K562 (cell line): ENCODE measurements at regions not wholly inside any gene's neighbourhood (a gene's known extent, or its start where the extent isn't known, plus 50 kb on each side); places are given as distances from the start of the nearest gene placed in this dataset.

Source experiments
- ATAC-seq: fragments of 200-7000 bp; cut with Tn5 transposase; 3 replicates; pipeline ENCODE4 v1.9.1; 2020; ENCODE audit warnings: moderate library complexity
- BruUV-seq: library from RNA; stranded (reverse); fragments of 400-500 nt; replicated peaks from 2 replicates; lab custom pipeline; 2021; lab: Mats Ljungman, UMichigan
- CTCF ChIA-PET: fragments of 300-600 bp; formaldehyde crosslinking; extraction: SDS; loops from one replicate; lab custom pipeline; 2021; ENCODE audit warnings: low intra/inter-chr PET ratio; lab: Yijun Ruan, JAX
- POLR2A ChIA-PET: fragments of 300-600, 350-650 bp; sonication (Branson Sonifier 250); formaldehyde crosslinking; extraction: SDS; loops from one replicate; lab custom pipeline; 2021; ENCODE audit warnings: antibody characterized with exemption, inconsistent platforms; lab: Yijun Ruan, JAX
- DNase-seq, 4 experiments: peaks; one replicate each; pipeline versions ENCODE4 v3.0.0 to v3.0.0-alpha.2; 2011 to 2018; ENCODE audit warnings: low spot score in 3 of 4, mixed read lengths in 3 of 4; ENCODE audit errors: extremely low read depth in 1 of 4
- FAIRE-seq: peaks from 2 replicates; lab custom pipeline; 2011; peaks lifted over from hg19 to GRCh38; lab: Jason Lieb, UNC
- H2AFZ ChIP-seq: 2 replicates; pipeline ENCODE4 v1.6.0; 2011; ENCODE audit warnings: low read depth, low read length, control low read depth, inconsistent platforms
- H3K27ac ChIP-seq: fragments of 200-600 bp; 3 replicates; pipeline ENCODE4 v1.8.0; 2011; ENCODE audit warnings: low read depth, mild to moderate bottlenecking, control low read depth, inconsistent platforms, low read length, moderate library complexity, mixed read lengths; ENCODE audit errors: extremely low read depth
- H3K27me3 ChIP-seq, 2 experiments: fragments of 300-600 bp in 1 of 2; 2 replicates in 1 of 2; 3 replicates in 1 of 2; pipeline versions ENCODE4 v1.6.0 to v1.8.0; 2011; ENCODE audit warnings: inconsistent platforms in 2 of 2, low read length in 2 of 2, mild to moderate bottlenecking in 1 of 2, mixed read lengths in 1 of 2, moderate library complexity in 1 of 2; ENCODE audit not compliant: control insufficient read depth in 2 of 2, insufficient read depth in 2 of 2
- H3K36me3 ChIP-seq: fragments of 300-600 bp; 3 replicates; pipeline ENCODE4 v1.8.0; 2011; ENCODE audit warnings: mild to moderate bottlenecking, low read length, inconsistent platforms; ENCODE audit not compliant: control insufficient read depth, insufficient read depth
- H3K4me1 ChIP-seq, 2 experiments: fragments of 200-600 bp in 1 of 2; replicated peaks in 1 of 2; 2 replicates in 1 of 2; 3 replicates in 1 of 2; pipeline versions ENCODE4 v1.5.1 to v1.8.0; 2011; ENCODE audit warnings: inconsistent platforms in 2 of 2, low read length in 2 of 2, mild to moderate bottlenecking in 1 of 2, mixed read lengths in 1 of 2, moderate library complexity in 1 of 2; ENCODE audit not compliant: control insufficient read depth in 2 of 2, insufficient read depth in 2 of 2
- H3K4me2 ChIP-seq: 2 replicates; pipeline ENCODE4 v1.6.1; 2011; ENCODE audit warnings: low read length, control low read depth, inconsistent platforms, mixed read lengths; ENCODE audit not compliant: insufficient read depth
- H3K4me3 ChIP-seq: fragments of 200-600 bp; sonication (generic), shearing (Covaris generic); 2 replicates; pipeline ENCODE4 v1.5.1; 2016; ENCODE audit warnings: control low read depth, inconsistent platforms
- H3K79me2 ChIP-seq: fragments of 200-600 bp; 3 replicates; pipeline ENCODE4 v1.8.0; 2011; ENCODE audit warnings: low read length, inconsistent platforms; ENCODE audit not compliant: control insufficient read depth, insufficient read depth
- H3K9ac ChIP-seq, 2 experiments: 2 replicates each; pipeline versions ENCODE4 v1.6.0 to v1.6.1; 2011; ENCODE audit warnings: low read depth in 2 of 2, low read length in 2 of 2, control low read depth in 1 of 2, inconsistent platforms in 1 of 2, mild to moderate bottlenecking in 1 of 2, mixed read lengths in 1 of 2; ENCODE audit not compliant: insufficient read depth in 1 of 2
- H3K9me1 ChIP-seq: one replicate; pipeline ENCODE4 v1.6.0; 2011; ENCODE audit warnings: inconsistent platforms, mild to moderate bottlenecking, low read length, moderate library complexity; ENCODE audit not compliant: control insufficient read depth, insufficient read depth
- H3K9me3 ChIP-seq: replicated peaks from 2 replicates; pipeline ENCODE4 v1.5.1; 2011; ENCODE audit warnings: low read depth, low read length, inconsistent platforms; ENCODE audit not compliant: control insufficient read depth, insufficient read depth
- H4K20me1 ChIP-seq: replicated peaks from 2 replicates; pipeline ENCODE4 v1.6.1; 2011; ENCODE audit warnings: low read length, inconsistent platforms, mixed read lengths; ENCODE audit not compliant: control insufficient read depth, insufficient read depth
- ASH1L ChIP-seq: fragments of 450-650 bp; IDR thresholded peaks from 2 replicates; pipeline ENCODE4 v1.6.1; 2018; ENCODE audit warnings: borderline replicate concordance, mild to moderate bottlenecking, low read depth; ENCODE audit not compliant: partially characterized antibody
- CHAMP1 ChIP-seq: fragments of 450-650 bp; IDR thresholded peaks from 2 replicates; pipeline ENCODE4 v1.6.1; 2016; ENCODE audit warnings: mild to moderate bottlenecking
- EGR1 ChIP-seq: fragments of 450-650 bp; conservative IDR thresholded peaks from 2 replicates; pipeline ENCODE4 v1.6.1; 2017; ENCODE audit warnings: mild to moderate bottlenecking
- GATA2 ChIP-seq: sonication (generic); formaldehyde crosslinking; IDR thresholded peaks from 2 replicates; pipeline ENCODE4 v1.4.0; 2020; ENCODE audit warnings: mild to moderate bottlenecking, missing genetic modification reagents
- HDAC1 ChIP-seq, 2 experiments: fragments of 450-650 bp; IDR thresholded peaks; 2 replicates each; pipeline ENCODE4 v1.6.1; 2016 to 2017; ENCODE audit warnings: inconsistent platforms in 1 of 2, mild to moderate bottlenecking in 1 of 2, moderate library complexity in 1 of 2
- HES1 ChIP-seq: fragments of 450-650 bp; IDR thresholded peaks from 2 replicates; pipeline ENCODE4 v1.6.1; 2016; ENCODE audit warnings: low read depth, mild to moderate bottlenecking, moderate library complexity
- MYC ChIP-seq, 2 experiments: fragments of 250-450 bp in 1 of 2; sonication (Bioruptor Pico) in 1 of 2; IDR thresholded peaks; 2 replicates each; pipeline versions ENCODE4 v1.5.1 to v1.6.1; 2012 to 2021; ENCODE audit warnings: low read depth in 2 of 2, borderline replicate concordance in 1 of 2, improper control_type of control experiment in 1 of 2, low read length in 1 of 2, mild to moderate bottlenecking in 1 of 2, moderate library complexity in 1 of 2
- PHTF2 ChIP-seq: fragments of 250-450 bp; sonication (Bioruptor Pico); IDR thresholded peaks from 2 replicates; pipeline ENCODE4 v1.5.0; 2021; ENCODE audit warnings: mild to moderate bottlenecking
- TARDBP ChIP-seq: fragments of 450-650 bp; IDR thresholded peaks from 2 replicates; pipeline ENCODE4 v1.6.1; 2016
- ZFP91 ChIP-seq: sonication (generic); formaldehyde crosslinking; IDR thresholded peaks from 2 replicates; pipeline ENCODE4 v1.8.0; 2022; ENCODE audit warnings: mild to moderate bottlenecking, missing genetic modification reagents
- ZNF277 ChIP-seq: fragments of 250-450 bp; sonication (Bioruptor Pico); IDR thresholded peaks from 2 replicates; pipeline ENCODE4 v1.8.0; 2022; ENCODE audit warnings: inconsistent platforms, mild to moderate bottlenecking, moderate library complexity, borderline replicate concordance
- WGBS: fragments of 100-300 bp; shearing (Covaris generic); methylation state at CpG from one replicate; pipeline ENCODE4 v1.1.6; 2016; ENCODE audit warnings: low coverage, mixed read lengths; ENCODE audit not compliant: insufficient coverage; ENCODE audit errors: missing lambda C conversion rate; 5-methylcytosine and 5-hydroxymethylcytosine counted together
- in situ Hi-C: fragments of 300-500 bp; cut with MboI; formaldehyde crosslinking; loops from 4 replicates; pipeline ENCODE4 v1.15.0; 2018; ENCODE audit warnings: inconsistent platforms, mixed read lengths
- intact Hi-C: fragments of 100-400 bp; cut with micrococcal nuclease; formaldehyde crosslinking; loops from 2 replicates; pipeline ENCODE4 v1.14.2; 2022

GRCh38 chr2:41502752-41503151, 545.1 kb upstream of the PKDCC start:
- in situ Hi-C loops (no loop called here), intact Hi-C loops (no loop called here)
- Histone ChIP-seq H3K36me3 (no peaks in the 10 kb centered on the region), H3K27ac (no peak overlapping the region), H3K9ac (no peak overlapping the region), H2AFZ (no peak overlapping the region), H3K4me3 (no peak overlapping the region), H3K27me3 (no peaks in the 10 kb centered on the region), H3K9me1 (no peaks in the 10 kb centered on the region), H3K9me3 (no peaks in the 10 kb centered on the region), H3K4me1 (no peaks in the 10 kb centered on the region), H3K79me2 (no peaks in the 10 kb centered on the region), H3K4me2 (no peak overlapping the region), H4K20me1 (no peaks in the 10 kb centered on the region)
- no peak for TF ChIP-seq GATA2 (CRISPR knock-in tag)
- TF ChIP-seq EGR1: no peak
- TF ChIP-seq HES1: no peak
- no peak for TF ChIP-seq ZFP91
- TF ChIP-seq ZNF277 (CRISPR knock-in tag): no peak
- no peak for TF ChIP-seq PHTF2 (CRISPR knock-in tag)
- TF ChIP-seq TARDBP: no peak
- TF ChIP-seq ASH1L: no peak
- TF ChIP-seq HDAC1 (IDR thresholded peaks at IDR 0.05): no peak
- no peak for TF ChIP-seq MYC (IDR thresholded peaks at IDR 0.05; ENCODE audit: low read depth, low read length)
- no peak for TF ChIP-seq MYC (CRISPR knock-in tag; IDR thresholded peaks at IDR 0.05; ENCODE audit: borderline replicate concordance, low read depth)
- no peak for TF ChIP-seq CHAMP1
- POLR2A ChIA-PET: no interaction called here
- ATAC-seq (no peak), DNase-seq (no peak), FAIRE-seq (no peak)
- BruUV-seq: no TSS peak
- 0% methylated on average over 1 of the region's 1 CpG for WGBS
- CTCF ChIA-PET: no interaction called here
